ENCODE measurements at regions not wholly inside any gene's neighbourhood (a gene's known extent, or its start where the extent isn't known, plus 50 kb on each side); places are given as distances from the start of the nearest gene placed in this dataset.

GRCh38 chr5:92484484-92484883 is 1096.5 kb downstream of the NR2F1-AS1 start:
- DNase-seq = no peak

- no peak for DNase-seq
Measured at GRCh38 chr5:92472981-92473566, 1090.0 kb upstream of the ARRDC3 start.

DNA sequence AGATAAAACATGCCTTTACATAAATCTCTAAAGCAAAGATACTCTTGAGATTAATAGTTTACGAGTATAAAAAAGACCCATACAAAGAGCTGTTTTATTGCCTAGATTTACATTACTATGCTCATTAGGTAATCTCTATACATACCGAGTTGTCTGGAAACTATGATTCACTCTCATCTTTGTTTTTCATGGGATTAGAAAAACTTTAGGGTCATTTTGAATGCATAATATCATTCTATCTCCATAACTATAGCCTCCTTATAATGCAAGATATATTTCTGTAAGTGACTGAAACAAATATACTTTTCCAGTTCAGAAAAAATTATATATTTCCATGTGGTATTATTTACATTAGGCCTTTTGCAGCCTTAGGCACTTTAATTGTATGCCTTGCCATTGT is 1088.7 kb upstream of the ARRDC3 start:
- DNase-seq = no peak

DNA sequence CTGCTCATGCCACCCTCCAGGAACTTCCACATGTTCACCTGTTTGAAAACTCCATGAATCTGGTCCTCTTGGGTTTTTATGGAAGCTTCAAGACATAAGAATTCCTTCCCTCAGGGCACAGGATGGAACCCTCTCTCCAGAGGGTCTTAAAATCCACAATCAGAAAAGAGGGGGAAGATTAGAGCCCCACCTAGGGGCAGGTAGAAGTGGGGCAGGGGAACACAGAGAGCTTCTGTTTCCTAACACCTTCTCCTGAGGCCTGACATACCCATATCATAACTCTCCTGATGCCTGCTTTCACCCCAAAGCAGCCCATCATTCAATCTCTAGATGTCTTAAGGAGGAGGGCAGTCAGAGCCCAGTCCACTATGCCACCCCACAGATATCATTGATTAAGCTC is 1087.7 kb upstream of the ARRDC3 start:
- no peak for DNase-seq

- DNase-seq = no peak
Measured at GRCh38 chr5:92468295-92468694, 1085.2 kb upstream of the ARRDC3 start.

DNA sequence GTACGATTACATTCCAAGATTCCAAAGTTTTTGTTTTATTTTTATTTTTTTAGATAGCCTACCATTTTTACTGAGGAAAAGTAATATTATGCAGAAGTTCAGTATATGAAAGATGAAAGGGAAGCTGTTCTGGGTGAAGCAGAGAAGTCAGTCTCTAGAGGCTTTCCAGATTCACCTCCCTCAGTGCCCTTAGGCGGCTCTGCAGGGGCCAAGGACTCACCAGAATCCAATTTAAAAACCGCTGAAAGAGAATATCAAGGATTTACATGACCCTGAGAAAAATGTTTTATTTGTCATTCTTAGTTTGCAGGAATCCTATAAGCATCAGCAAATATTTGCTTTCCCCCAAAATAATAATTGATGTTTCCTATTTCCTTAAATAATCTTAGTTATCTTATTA is 1084.6 kb upstream of the ARRDC3 start:
- no peak for DNase-seq

DNA sequence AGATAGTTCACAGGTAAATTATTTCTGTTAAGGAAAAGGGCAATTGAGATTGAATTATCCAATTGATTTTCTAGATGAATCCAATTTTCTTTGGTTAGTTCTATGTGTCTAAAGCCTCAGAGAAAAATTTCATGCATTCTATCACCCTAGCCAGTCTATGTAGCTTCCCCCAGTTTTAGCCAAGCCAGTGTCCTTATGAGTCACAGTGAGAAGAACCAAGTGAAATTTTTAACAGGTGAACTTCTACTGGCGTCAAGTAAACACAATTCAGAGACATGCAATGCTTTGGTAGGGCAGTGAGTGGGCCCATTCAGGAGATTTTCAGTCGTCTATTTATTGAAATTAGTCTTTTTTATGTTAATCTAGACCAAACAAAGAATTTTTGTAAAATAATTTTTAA is 1077.4 kb upstream of the ARRDC3 start:
- no peak for DNase-seq

GRCh38 chr5:92459654-92460053 is 1076.5 kb upstream of the ARRDC3 start:
- DNase-seq = no peak

DNA sequence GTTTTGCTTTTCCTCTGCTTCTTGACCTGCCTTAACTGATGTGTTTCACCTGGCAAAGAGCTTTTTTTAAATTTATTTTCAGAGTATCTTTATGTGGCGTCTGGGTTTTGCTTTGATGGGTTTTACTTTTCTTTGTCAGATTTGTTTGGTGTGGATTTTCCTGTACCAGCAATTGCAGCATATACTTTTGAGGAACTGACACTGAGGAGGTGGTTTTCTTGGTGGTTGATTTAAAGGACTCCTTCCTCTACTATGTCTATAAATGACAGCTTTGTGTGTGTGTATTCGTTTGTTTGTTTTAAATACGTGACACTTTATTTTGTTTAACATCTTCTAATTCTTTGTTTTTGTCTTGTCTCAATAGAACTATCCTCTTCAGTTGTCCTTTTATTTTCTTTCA is 1071.9 kb upstream of the ARRDC3 start:
- no peak for DNase-seq

DNA sequence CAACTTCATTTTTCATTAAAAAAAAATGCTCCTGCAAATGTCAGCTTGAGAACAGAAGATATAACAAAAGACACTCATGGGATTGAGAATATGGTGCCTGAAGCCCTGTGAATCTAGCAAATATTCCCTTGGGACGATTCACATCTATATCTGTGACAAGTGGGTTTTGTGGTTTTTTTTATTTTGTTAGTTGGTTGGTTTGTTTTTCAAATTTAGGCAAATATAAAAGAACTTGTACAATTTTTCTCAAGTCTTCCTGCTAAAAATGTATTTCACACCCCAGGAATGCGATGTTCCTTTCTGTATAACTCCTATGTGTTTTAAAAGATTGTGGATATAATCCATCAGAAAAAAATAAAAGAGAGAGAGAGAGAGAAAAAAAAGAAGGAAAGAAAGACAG is 1061.8 kb upstream of the ARRDC3 start:
- no peak for DNase-seq

DNA sequence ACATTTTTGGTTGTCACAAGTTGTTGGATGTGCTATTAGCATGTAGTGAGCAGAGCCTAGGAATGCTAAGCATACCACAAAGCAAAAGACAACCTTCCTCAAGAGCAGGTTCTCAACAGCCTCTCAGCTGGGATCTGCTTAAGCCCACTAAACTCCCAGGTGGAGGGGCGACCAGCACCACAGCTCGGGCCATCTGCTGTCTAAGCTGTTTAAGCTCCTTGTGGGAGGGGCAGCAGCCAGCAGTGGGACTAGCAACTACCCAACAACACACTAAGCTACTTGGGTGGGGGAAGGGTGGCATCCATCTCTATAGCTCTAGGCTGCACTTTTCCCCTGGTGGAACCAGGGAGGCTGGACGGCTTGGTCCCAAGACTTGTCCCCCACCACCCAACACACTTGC is 1052.7 kb upstream of the ARRDC3 start:
- DNase-seq = no peak

GRCh38 chr5:92429646-92430045 is 1046.5 kb upstream of the ARRDC3 start:
- DNase-seq = no peak

GRCh38 chr5:92428415-92428814 is 1045.3 kb upstream of the ARRDC3 start:
- no peak for DNase-seq

DNA sequence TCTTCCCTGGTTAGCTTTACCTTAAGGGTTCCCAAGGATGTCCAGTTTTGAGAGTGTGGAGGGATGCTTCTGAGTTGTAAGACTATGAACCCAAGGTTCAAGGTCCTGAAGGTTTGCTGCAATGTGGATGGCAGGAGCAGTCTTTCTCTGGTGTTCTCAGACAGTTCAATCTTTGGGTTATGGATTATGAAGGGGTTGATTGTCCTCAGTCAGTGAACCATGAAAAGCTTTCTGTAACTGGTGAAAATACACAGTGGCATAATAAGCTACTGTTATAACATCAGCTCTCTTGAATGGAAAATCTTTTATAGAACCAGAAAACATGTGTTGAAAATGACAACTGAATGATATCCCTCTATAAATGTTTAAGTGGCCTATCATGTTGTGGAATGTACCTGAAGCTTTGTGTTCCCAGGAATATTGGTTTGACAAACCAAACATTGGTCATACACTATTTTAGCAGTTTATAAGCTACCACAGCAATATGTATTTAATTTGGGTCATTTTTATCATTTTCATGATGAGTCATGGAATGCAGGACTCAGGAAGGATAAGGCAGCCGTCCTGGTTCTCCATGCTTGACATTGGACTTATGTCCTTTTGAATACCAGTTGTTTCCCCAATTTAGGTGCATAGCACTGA is 1041.8 kb upstream of the ARRDC3 start:
- no peak for DNase-seq

DNA sequence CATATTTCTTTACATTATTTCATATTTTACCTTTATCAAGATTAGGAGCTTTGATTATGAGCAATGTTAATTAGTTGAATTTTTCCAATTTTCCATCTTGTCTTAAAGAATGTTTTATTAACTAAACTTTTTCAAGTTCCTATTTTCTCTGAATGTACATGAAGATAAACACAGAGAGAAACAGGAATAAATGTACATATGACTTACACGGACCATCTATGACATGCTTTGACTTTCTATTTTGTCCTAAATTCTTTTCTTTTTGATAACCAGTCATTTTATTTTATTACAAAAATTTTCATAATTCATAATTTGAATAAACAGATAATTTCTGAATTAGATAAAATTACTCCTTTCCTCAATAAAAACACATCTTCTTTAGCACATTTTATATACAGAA is 1038.8 kb upstream of the ARRDC3 start:
- DNase-seq = no peak

DNA sequence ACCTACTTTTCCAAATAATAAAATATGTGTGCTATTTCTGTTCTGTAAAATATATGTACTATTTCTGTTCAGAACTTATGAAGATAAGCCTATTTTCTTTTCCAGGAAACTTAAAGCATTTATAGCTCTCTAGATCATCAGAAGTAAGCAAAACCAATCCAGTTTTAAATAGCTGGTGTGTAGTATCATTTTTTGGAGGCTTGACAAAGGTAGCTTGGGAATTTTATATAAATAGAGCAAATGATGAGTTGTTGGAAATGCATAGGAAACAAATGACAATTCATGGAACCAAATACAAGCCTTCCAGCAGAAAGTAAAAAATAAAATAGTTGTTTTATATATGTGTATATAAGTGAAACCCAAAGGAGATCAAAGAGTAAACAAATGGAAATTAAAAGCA is 1038.1 kb upstream of the ARRDC3 start:
- DNase-seq = no peak

- no peak for DNase-seq
Measured at GRCh38 chr5:92419261-92419660, 1036.1 kb upstream of the ARRDC3 start.

DNA sequence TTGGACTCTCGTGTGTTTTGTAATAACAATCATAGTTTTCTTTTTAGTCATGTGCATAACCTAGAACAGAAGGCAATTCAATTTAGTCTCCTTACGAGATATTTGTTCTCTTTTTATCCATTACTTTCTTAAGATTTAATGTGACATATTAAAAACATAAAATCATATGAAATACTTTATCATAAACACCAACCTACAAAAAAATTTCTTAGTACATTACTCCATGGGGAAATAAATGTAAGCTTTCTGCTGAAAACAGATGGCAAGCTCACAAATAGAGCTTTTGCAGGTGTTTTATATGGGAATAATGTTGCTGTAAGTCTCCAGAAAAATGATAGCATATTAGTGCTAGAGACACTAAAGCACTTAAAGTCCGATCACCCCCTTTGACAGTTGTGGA is 1035.2 kb upstream of the ARRDC3 start:
- no peak for DNase-seq

DNA sequence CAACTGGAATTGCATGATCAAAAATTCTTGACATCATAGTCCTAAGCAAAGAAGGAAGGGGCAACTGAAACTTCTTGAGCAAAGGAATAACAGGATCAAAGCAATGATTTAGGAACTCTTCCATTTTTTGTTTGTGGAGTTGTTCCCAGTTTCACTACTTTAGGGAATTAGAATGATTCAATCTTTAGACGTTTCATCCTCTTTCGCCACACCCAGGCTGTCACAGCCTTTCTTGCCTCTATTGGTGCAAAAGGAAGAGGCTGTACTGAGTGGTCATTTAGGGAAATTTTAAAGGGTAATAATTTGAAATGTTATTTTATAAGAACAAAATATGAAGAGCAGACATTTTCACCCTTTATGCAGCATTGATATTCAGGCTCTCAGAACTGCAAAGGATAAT is 1026.0 kb upstream of the ARRDC3 start:
- DNase-seq = no peak

GRCh38 chr5:92402956-92403702 is 1020.0 kb upstream of the ARRDC3 start:
- DNase-seq = no peak

- DNase-seq = no peak
Measured at GRCh38 chr5:92402045-92402444, 1018.9 kb upstream of the ARRDC3 start.

GRCh38 chr5:92401492-92401891 is 1018.4 kb upstream of the ARRDC3 start:
- DNase-seq = no peak

- DNase-seq = no peak
Measured at GRCh38 chr5:92394936-92395335, 1011.8 kb upstream of the ARRDC3 start.

DNA sequence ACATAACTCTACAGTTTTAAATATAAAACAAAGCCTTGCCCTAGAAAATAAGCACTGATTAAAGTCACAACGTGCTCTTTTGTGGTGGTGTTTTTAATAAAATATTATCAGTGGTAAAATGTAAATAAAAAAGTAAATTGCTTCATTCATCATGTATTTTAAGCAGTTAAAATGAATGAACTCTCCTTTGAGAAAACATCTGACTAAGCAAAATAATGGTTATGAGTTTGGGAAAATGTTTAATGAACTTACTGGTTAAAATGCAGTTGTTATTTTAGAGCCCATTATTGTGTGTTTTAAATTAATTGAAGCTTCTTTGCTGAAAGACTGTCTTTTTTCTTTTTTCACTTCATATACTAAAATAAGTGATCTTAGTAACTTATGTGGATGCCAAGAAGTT is 1007.5 kb upstream of the ARRDC3 start:
- DNase-seq = no peak

All from C1 segment of cervical spinal cord (tissue), 14 donors.